ENCODE measurements at regions not wholly inside any gene's neighbourhood (a gene's known extent, or its start where the extent isn't known, plus 50 kb on each side); places are given as distances from the start of the nearest gene placed in this dataset.

DNA sequence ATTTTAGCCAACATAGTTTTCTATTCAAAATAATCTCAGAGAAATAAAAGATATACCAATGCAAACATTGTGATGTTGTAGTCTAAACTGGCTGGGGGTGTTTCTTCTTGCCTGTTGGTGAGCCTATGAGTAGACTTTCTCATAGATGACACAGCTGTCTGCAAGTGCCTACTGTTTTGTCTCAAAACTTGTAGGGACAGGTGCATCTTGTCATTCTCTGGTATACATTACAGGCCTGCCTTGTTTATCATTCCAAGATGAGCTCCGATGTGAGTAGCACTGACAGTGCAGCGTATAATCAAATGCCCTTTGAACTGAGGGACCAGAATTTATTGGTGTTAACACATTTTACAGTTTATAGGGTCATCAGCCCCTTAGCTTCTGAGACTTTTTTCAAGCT is 353.8 kb downstream of the PRDM5 start:
- Mint-ChIP-seq H3K4me3 (no peak overlapping the region), H3K27me3 (ENCODE audit: low read depth) (no peaks in the 10 kb centered on the region), H3K36me3 (ENCODE audit: insufficient read depth in 1 of 3, low read depth in 3 of 3) (peaks cover 8 to 14% (median 10%) of the 10 kb centered on the region in 3 experiments), H3K9me3 (peaks cover 4 to 7% of the 10 kb centered on the region in 2 experiments; a peak in 4 of 5 replicates), H3K27ac (no peak overlapping the region), H3K4me1 (0 out of 4 replicates have a peak, but pooled peaks cover 0 to 3% of the 10 kb centered on the region in 2 experiments)
- WGBS (ENCODE audit: extremely low coverage, insufficient read length, low lambda C conversion rate): no CpG with 5 or more reads among the region's 2 CpGs
- no peak overlapping the region for H4K8ac ChIP-seq (replicated peaks; ENCODE audit: insufficient read length, low read depth, low read length)
- H3K4me1 ChIP-seq (ENCODE audit: insufficient read depth, low read length): no peaks in the 10 kb centered on the region
- no peaks in the 10 kb centered on the region for H3K23me2 ChIP-seq (ENCODE audit: insufficient read length, low read depth, low read length, poor library complexity, severe bottlenecking)
- no peak overlapping the region for H2BK20ac ChIP-seq (ENCODE audit: low read depth, low read length, poor library complexity, severe bottlenecking)
- no peak for DNase-seq
- H3K14ac ChIP-seq (ENCODE audit: insufficient read depth, low read length): no peak overlapping the region
- H3K9me3 ChIP-seq (ENCODE audit: control insufficient read depth, low read depth, low read length): no peaks in the 10 kb centered on the region
- H2BK12ac ChIP-seq (ENCODE audit: insufficient read length, low read depth, low read length): no peak overlapping the region
- H3K23ac ChIP-seq (ENCODE audit: insufficient read length, low read depth, low read length): no peak overlapping the region
- H4K5ac ChIP-seq (ENCODE audit: insufficient read length, low read depth, low read length): no peak overlapping the region
- H3K56ac ChIP-seq (ENCODE audit: insufficient read length, low read depth, low read length): no peak overlapping the region
- H3K18ac ChIP-seq (ENCODE audit: insufficient read length, low read depth, low read length): no peak overlapping the region
- no peak overlapping the region for H3T11ph ChIP-seq (ENCODE audit: low read length)
- no peak overlapping the region for H4K91ac ChIP-seq (ENCODE audit: insufficient read length, low read depth, low read length)
- no peaks in the 10 kb centered on the region for H4K20me1 ChIP-seq (ENCODE audit: control insufficient read depth, insufficient read depth, insufficient read length)
- H2BK120ac ChIP-seq (ENCODE audit: low read depth, low read length, poor library complexity, severe bottlenecking): no peak overlapping the region
- H3K9ac ChIP-seq (ENCODE audit: extremely low read depth, insufficient read length, low read length): no peak overlapping the region
- no peak overlapping the region for H3K27ac ChIP-seq (ENCODE audit: insufficient read length, low read depth, low read length)
- H2BK5ac ChIP-seq (ENCODE audit: insufficient read length, low read length): no peak overlapping the region
- no peaks in the 10 kb centered on the region for H3K79me1 ChIP-seq (ENCODE audit: insufficient read depth, low read depth, low read length, poor library complexity, severe bottlenecking)
- no peak overlapping the region for H2AFZ ChIP-seq (ENCODE audit: low read length)
- TF ChIP-seq CTCF (conservative IDR thresholded peaks at IDR 0.05): no peak
- no peak overlapping the region for H2AK5ac ChIP-seq (ENCODE audit: insufficient read length, low read length)
- no peak overlapping the region for H3K4ac ChIP-seq (ENCODE audit: low read depth, low read length)
- no peaks in the 10 kb centered on the region for H3K27me3 ChIP-seq (ENCODE audit: insufficient read depth, low read length)
- H3K4me2 ChIP-seq (ENCODE audit: insufficient read depth, insufficient read length, low read length): no peak overlapping the region
- no peaks in the 10 kb centered on the region for H3K79me2 ChIP-seq (ENCODE audit: insufficient read depth, low read length)
- no peak overlapping the region for H2BK15ac ChIP-seq (ENCODE audit: low read depth, low read length)

Data from H9 (cell line).